GM19452 (cell line): ENCODE measurements at regions not wholly inside any gene's neighbourhood (a gene's known extent, or its start where the extent isn't known, plus 50 kb on each side); places are given as distances from the start of the nearest gene placed in this dataset.

Experiments used
- ATAC-seq: cut with Tn5 transposase; IDR thresholded peaks from one replicate; pipeline ENCODE4 v1.9.1; 2021; ENCODE audit not compliant: unreplicated experiment

DNA sequence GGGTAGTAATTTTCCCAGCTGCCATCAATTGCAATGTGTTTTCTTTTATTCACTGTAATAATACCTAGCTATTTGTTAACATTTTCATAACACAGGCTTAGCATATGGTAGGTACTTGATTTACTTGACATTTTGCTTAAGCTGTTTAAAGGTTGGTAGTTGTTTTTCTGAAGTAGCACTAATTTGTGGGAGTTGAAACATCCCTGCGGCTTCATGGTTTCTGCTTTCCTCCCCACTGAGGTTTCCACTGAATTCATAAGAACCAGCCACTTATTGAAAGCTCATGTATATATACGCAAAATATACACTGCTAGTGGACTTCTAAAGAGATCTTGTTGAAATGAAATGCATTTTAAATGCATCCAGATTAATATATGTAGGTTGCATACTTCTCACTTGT, 559.9 kb downstream of the TLE4 start:
- no peak for ATAC-seq

DNA sequence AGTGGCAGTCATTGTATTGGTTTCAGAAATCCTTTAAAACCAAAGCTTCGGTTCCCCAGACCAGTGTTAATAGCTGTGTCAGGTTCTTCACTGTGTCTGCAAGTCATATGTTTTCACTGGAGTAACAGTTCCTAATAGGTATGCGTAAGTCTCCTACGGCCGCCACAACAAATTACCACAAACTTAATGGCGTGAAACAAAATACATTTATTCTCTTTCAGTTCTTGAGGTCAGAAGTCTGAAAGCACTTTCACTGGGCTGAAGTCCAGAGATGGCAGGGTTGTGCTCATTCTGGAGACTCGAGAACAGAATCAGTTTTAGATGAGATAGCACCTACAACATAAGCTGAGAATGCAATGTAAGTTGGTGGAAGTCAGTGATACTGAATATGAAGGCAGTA, 556.2 kb downstream of the TLE4 start:
- no peak for ATAC-seq

DNA sequence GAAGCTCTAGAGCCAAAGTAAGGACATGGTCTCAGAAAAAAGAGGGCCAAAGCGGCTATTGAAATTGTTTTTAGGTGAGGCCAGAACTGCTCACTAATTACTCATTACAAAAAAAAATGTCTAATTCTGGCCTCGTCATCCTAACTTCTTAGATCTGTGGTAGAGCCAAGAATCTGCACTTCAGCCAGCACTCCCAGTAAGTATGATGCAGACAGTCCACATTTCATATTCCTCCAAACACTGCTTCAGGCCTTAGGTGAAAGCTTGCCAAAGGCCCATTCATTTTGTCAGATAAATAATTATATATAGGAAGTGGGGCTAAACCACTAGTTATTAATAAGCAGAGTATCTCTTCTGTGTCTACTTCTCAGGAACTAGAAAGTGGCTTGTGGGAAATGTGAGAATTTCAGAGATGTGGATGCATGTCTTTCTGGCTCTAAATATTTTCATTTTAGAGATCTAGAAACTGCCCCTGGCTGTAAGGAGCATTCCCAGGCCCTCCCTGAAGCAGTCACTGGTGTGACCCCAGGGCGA, 554.0 kb downstream of the TLE4 start:
- no peak for ATAC-seq

- ATAC-seq = no peak
Measured at GRCh38 chr9:80117031-80117430, 545.3 kb downstream of the TLE4 start.

DNA sequence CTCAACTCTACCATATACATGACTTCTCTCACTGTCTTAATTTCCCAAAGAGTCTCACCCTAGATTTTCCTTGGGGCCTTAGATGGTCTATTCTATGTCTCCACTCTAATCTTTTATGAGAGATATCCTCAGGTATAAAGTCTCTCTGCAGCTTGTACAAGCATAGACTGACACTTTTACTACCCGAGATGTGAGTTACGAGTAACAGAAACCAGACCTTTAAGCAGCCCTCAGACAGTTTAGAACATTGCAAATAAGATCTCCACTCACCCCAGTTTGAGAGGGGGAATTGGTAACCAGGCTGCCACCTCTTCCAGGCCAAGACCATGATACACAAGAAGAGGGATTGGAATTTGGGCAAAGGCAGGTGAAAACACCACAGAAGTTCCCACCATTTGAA, 542.5 kb downstream of the TLE4 start:
- ATAC-seq = no peak

- ATAC-seq = no peak
Measured at GRCh38 chr9:80107931-80108660, 536.3 kb downstream of the TLE4 start.

DNA sequence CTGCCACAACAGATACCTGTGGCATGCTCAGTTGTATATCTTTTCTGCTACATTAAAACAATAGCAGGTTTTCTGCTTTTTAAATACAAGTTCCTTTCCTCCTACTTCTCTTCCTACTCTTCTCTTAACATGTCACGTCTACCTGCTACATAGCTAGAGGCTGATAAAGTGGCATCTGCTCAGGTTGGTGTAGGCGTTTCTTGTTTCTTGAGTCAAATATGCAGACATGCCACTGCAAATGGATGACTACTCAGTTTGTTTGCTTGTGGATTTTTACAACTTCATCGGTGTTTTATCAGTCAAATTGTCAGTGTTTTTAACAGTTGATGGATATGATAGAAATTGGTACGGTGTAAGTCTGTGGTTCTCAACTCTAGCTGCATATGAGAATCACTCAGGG, 525.7 kb downstream of the TLE4 start:
- ATAC-seq = no peak

- no peak for ATAC-seq
Measured at GRCh38 chr9:80094176-80094771, 522.5 kb downstream of the TLE4 start.

DNA sequence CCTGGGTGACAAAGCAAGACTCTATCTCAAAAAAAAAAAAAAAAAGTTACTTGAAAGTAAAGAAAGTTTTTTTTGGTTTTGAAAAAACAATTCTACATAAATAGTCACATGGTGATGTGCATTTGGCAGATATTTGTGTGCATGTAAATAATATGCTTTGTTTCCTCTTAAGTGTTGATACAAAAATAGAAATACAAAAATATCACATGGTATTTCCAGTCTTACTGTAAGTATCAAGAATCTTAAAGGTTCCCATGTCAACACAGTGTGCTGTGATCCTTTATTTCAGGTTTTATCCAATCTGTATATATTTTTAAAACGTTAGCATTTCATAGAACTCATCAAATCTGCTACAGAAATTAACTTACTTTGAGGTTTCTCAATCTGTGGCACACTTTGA, 521.9 kb downstream of the TLE4 start:
- ATAC-seq = no peak

GRCh38 chr9:80091526-80091925, 519.8 kb downstream of the TLE4 start:
- ATAC-seq = no peak

DNA sequence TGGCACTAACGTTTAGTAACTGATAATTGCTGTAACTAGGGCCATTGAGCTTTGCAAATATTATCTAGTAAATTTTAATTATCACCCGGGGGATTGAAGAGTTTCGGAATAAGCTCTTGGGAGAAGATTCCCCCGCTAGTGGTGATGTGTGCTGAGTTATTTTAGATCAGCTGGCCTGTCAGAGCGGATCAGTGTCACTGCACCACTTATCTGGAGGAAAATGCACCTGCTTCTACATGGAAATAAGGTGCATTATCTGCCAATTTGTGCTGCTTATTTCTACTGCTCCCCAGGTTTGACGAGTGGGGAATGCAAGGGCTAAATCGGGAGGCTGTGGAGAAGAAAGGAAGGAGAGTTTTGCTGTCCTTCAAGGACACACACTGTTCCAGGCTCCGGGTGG, 518.6 kb downstream of the TLE4 start:
- ATAC-seq = no peak

GRCh38 chr9:80086822-80087345, 515.1 kb downstream of the TLE4 start:
- no peak for ATAC-seq

DNA sequence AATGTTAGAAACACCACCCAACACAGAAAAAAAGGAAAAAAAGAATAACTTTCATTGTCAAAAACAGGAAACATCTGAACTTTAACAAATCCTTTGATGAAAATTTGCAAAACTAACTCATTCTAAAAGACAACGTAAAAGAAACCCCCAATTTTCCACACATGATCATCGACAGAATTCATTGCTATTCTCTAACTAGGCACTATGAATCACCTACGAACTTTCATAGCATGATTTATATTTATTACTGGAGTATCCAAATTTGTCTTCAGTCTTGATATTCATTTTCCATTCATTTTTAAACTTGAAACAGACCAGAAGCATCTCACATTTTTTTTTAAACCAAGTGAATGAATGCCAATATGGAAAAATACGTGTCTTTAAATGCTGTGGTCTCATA, 514.6 kb downstream of the TLE4 start:
- ATAC-seq = no peak

- ATAC-seq = no peak
Measured at GRCh38 chr9:80085668-80086067, 513.9 kb downstream of the TLE4 start.

GRCh38 chr9:80082213-80082612, 510.4 kb downstream of the TLE4 start:
- ATAC-seq = no peak

GRCh38 chr9:80078826-80079225, 507.1 kb downstream of the TLE4 start:
- no peak for ATAC-seq

GRCh38 chr9:80077059-80077458, 505.3 kb downstream of the TLE4 start:
- ATAC-seq = no peak

DNA sequence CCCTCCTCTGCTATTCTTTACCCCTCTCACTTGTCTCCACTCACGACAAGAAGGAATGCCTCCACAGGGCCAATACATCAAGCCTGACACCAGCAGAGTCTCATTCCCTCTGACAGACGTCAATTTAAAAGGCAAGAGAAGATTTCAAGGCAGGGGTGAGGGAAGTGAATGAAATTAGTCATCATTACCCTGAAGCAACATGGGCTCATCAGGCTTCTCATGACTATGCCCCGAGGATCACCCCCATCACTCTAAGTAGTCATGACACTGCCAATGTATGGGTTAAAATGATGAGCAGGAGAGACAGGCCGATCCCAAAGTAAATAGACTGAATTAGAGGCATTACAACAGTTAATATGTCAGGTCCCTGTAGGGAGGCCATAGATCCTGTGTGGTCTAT, 504.4 kb downstream of the TLE4 start:
- no peak for ATAC-seq

DNA sequence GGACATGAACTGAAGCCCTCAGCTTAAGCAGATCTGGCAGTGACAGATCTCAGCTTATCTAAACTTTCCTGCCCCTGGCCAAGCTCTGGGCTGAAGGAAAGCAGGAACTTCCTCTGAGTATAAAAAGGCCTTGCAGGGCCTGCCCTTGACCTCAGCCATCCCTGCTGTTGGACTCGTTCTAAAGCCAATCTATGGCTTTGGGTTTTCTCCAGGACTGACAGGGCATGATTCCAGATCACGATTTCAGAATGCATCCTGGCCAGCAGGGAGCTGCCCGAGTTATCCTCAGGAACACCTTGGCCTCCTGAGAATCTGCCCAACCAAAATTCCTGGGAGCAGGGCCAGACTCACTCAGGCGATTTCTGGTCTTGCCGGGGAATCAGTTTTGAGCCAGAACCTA, 502.7 kb downstream of the TLE4 start:
- no peak for ATAC-seq

- no peak for ATAC-seq
Measured at GRCh38 chr9:80072451-80072850, 500.7 kb downstream of the TLE4 start.

DNA sequence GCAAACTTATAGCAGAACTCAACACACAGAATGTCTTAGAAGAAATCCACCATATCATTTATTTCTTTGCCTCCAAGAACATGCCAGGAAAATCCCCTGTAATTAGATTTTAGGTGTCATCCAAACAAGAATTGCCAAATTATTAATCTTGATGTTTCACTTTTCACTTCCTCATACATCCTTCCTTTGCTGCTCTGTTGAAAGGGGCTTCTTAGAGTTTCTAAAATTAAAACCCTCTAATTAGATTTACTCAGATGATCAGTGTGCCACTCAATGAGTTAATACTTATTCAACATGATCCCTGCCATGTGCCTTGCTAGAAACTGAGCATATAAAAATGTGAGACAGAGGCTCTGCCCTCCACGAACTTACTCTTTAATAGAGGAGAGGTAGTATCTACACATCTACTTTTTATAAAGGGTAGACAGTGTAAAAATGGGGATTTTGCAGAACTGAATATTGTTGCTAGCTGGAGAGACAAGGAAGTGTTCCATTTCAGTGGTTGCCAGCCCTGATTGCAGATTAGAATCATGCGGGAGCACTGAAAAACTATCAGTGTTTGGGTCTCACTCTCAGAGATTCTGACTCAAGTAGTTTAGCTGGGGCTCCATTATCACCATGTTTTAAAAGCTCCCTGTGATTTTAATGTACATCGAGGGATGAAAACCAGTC, 498.4 kb downstream of the TLE4 start:
- no peak for ATAC-seq

GRCh38 chr9:80066931-80067330, 495.2 kb downstream of the TLE4 start:
- ATAC-seq = no peak
